ENCODE measurements at regions not wholly inside any gene's neighbourhood (a gene's known extent, or its start where the extent isn't known, plus 50 kb on each side); places are given as distances from the start of the nearest gene placed in this dataset.
"Not testable (repeated sequence)": the region's sequence is repeated elsewhere in the genome, so short reads cannot be mapped to it uniquely, and the experiment has no call there.

GRCh38 chr3:189419038-189419437 is 212.2 kb upstream of the TP63 start:
- ATAC-seq (ENCODE audit: low read depth) (no peak), DNase-seq (ENCODE audit: low spot score in 2 of 2) (no peak)
- H3K27me3 Mint-ChIP-seq: peaks cover 4% of the 10 kb centered on the region
- no peaks in the 10 kb centered on the region for H3K36me3 Mint-ChIP-seq
- no peak overlapping the region for H3K27ac Mint-ChIP-seq
- H3K4me3 Mint-ChIP-seq: no peak overlapping the region
- H3K4me1 Mint-ChIP-seq: no peaks in the 10 kb centered on the region
- H3K9me3 Mint-ChIP-seq: no peaks in the 10 kb centered on the region

- Mint-ChIP-seq H3K4me1 (no peaks in the 10 kb centered on the region), H3K4me3 (no peak overlapping the region), H3K9me3 (no peaks in the 10 kb centered on the region), H3K36me3 (no peaks in the 10 kb centered on the region), H3K27ac (no peak overlapping the region), H3K27me3 (peaks cover 3% of the 10 kb centered on the region)
- ATAC-seq (ENCODE audit: low read depth) (no peak), DNase-seq (ENCODE audit: low spot score in 2 of 2) (no peak)
These were observed 211.5 kb upstream of the TP63 start for GRCh38 chr3:189419683-189420082.

GRCh38 chr3:189424922-189425321 is 206.3 kb upstream of the TP63 start:
- H3K4me1 Mint-ChIP-seq: no peaks in the 10 kb centered on the region
- no peak overlapping the region for H3K4me3 Mint-ChIP-seq
- no peaks in the 10 kb centered on the region for H3K36me3 Mint-ChIP-seq
- ATAC-seq (ENCODE audit: low read depth): no peak
- no peaks in the 10 kb centered on the region for H3K9me3 Mint-ChIP-seq
- H3K27ac Mint-ChIP-seq: no peak overlapping the region
- H3K27me3 Mint-ChIP-seq: no peaks in the 10 kb centered on the region
- DNase-seq (ENCODE audit: low spot score in 2 of 2): no peak

GRCh38 chr3:189429019-189429418 is 202.2 kb upstream of the TP63 start:
- Mint-ChIP-seq H3K4me1 (no peaks in the 10 kb centered on the region), H3K36me3 (no peaks in the 10 kb centered on the region), H3K27ac (no peak overlapping the region), H3K9me3 (no peaks in the 10 kb centered on the region), H3K4me3 (no peak overlapping the region), H3K27me3 (no peaks in the 10 kb centered on the region)
- DNase-seq (ENCODE audit: low spot score in 2 of 2) (no peak), ATAC-seq (ENCODE audit: low read depth) (no peak)

GRCh38 chr3:189430166-189430565 is 201.0 kb upstream of the TP63 start:
- no peak overlapping the region for H3K4me3 Mint-ChIP-seq
- DNase-seq (ENCODE audit: low spot score in 2 of 2) (no peak), ATAC-seq (ENCODE audit: low read depth) (no peak)
- H3K27me3 Mint-ChIP-seq: no peaks in the 10 kb centered on the region
- H3K4me1 Mint-ChIP-seq: no peaks in the 10 kb centered on the region
- H3K36me3 Mint-ChIP-seq: no peaks in the 10 kb centered on the region
- no peak overlapping the region for H3K27ac Mint-ChIP-seq
- H3K9me3 Mint-ChIP-seq: no peaks in the 10 kb centered on the region

- not testable (repeated sequence) for H3K9me3 Mint-ChIP-seq; ATAC-seq (ENCODE audit: low read depth); H3K4me3 Mint-ChIP-seq
These were observed 188.9 kb upstream of the TP63 start for GRCh38 chr3:189442257-189442656.

GRCh38 chr3:189446959-189447560 is 184.1 kb upstream of the TP63 start:
- Mint-ChIP-seq H3K36me3 (peaks cover 2% of the 10 kb centered on the region), H3K27me3 (no peaks in the 10 kb centered on the region), H3K27ac (no peak overlapping the region), H3K4me3 (no peak overlapping the region), H3K4me1 (no peaks in the 10 kb centered on the region), H3K9me3 (peaks cover 6% of the 10 kb centered on the region)
- ATAC-seq (ENCODE audit: low read depth): no peak
- DNase-seq (ENCODE audit: low spot score in 2 of 2): no peak

More at GRCh38 chr3:189442257-189442656, 188.9 kb upstream of the TP63 start:
- not testable (repeated sequence) for DNase-seq (ENCODE audit: low spot score in 2 of 2); H3K36me3 Mint-ChIP-seq; H3K27me3 Mint-ChIP-seq; H3K4me1 Mint-ChIP-seq; H3K27ac Mint-ChIP-seq

- peaks cover 1% of the 10 kb centered on the region for H3K9me3 Mint-ChIP-seq
- no peaks in the 10 kb centered on the region for H3K27me3 Mint-ChIP-seq
- H3K4me3 Mint-ChIP-seq: no peak overlapping the region
- no peak for DNase-seq (ENCODE audit: low spot score in 2 of 2)
- H3K36me3 Mint-ChIP-seq: no peaks in the 10 kb centered on the region
- no peak overlapping the region for H3K27ac Mint-ChIP-seq
- no peak for ATAC-seq (ENCODE audit: low read depth)
- H3K4me1 Mint-ChIP-seq: no peaks in the 10 kb centered on the region
These were observed 182.1 kb upstream of the TP63 start for GRCh38 chr3:189449084-189449483.

- Mint-ChIP-seq H3K9me3 (no peaks in the 10 kb centered on the region), H3K27me3 (no peaks in the 10 kb centered on the region), H3K4me3 (no peak overlapping the region), H3K27ac (no peak overlapping the region), H3K4me1 (no peaks in the 10 kb centered on the region), H3K36me3 (no peaks in the 10 kb centered on the region)
- ATAC-seq (ENCODE audit: low read depth): no peak
- no peak for DNase-seq (ENCODE audit: low spot score in 2 of 2)
These were observed 176.2 kb upstream of the TP63 start for GRCh38 chr3:189455009-189455408.

GRCh38 chr3:189455641-189456417 is 175.4 kb upstream of the TP63 start:
- Mint-ChIP-seq H3K4me1 (no peaks in the 10 kb centered on the region), H3K27me3 (no peaks in the 10 kb centered on the region), H3K4me3 (no peak overlapping the region), H3K27ac (no peak overlapping the region), H3K9me3 (no peaks in the 10 kb centered on the region), H3K36me3 (no peaks in the 10 kb centered on the region)
- no peak for DNase-seq (ENCODE audit: low spot score in 2 of 2)
- ATAC-seq (ENCODE audit: low read depth): no peak

- no peaks in the 10 kb centered on the region for H3K36me3 Mint-ChIP-seq
- ATAC-seq (ENCODE audit: low read depth) (no peak), DNase-seq (ENCODE audit: low spot score in 2 of 2) (no peak)
- no peaks in the 10 kb centered on the region for H3K4me1 Mint-ChIP-seq
- H3K9me3 Mint-ChIP-seq: no peaks in the 10 kb centered on the region
- no peak overlapping the region for H3K4me3 Mint-ChIP-seq
- no peaks in the 10 kb centered on the region for H3K27me3 Mint-ChIP-seq
- no peak overlapping the region for H3K27ac Mint-ChIP-seq
These were observed 174.0 kb upstream of the TP63 start for GRCh38 chr3:189457201-189457607.

- Mint-ChIP-seq H3K4me3 (no peak overlapping the region), H3K27ac (no peak overlapping the region), H3K36me3 (no peaks in the 10 kb centered on the region), H3K4me1 (no peaks in the 10 kb centered on the region), H3K9me3 (no peaks in the 10 kb centered on the region), H3K27me3 (no peaks in the 10 kb centered on the region)
- DNase-seq (ENCODE audit: low spot score in 2 of 2) (no peak), ATAC-seq (ENCODE audit: low read depth) (no peak)
These were observed 173.4 kb upstream of the TP63 start for GRCh38 chr3:189457631-189458412.

GRCh38 chr3:189458528-189458927 is 172.7 kb upstream of the TP63 start:
- no peaks in the 10 kb centered on the region for H3K4me1 Mint-ChIP-seq
- no peaks in the 10 kb centered on the region for H3K9me3 Mint-ChIP-seq
- no peaks in the 10 kb centered on the region for H3K27me3 Mint-ChIP-seq
- DNase-seq (ENCODE audit: low spot score in 2 of 2): no peak
- no peak for ATAC-seq (ENCODE audit: low read depth)
- H3K4me3 Mint-ChIP-seq: no peak overlapping the region
- H3K27ac Mint-ChIP-seq: no peak overlapping the region
- H3K36me3 Mint-ChIP-seq: no peaks in the 10 kb centered on the region

GRCh38 chr3:189459231-189459630 is 172.0 kb upstream of the TP63 start:
- no peak overlapping the region for H3K27ac Mint-ChIP-seq
- no peaks in the 10 kb centered on the region for H3K36me3 Mint-ChIP-seq
- ATAC-seq (ENCODE audit: low read depth): no peak
- no peaks in the 10 kb centered on the region for H3K9me3 Mint-ChIP-seq
- no peak overlapping the region for H3K4me3 Mint-ChIP-seq
- H3K27me3 Mint-ChIP-seq: no peaks in the 10 kb centered on the region
- DNase-seq (ENCODE audit: low spot score in 2 of 2): no peak
- no peaks in the 10 kb centered on the region for H3K4me1 Mint-ChIP-seq
